Panc1 (cell line): ENCODE measurements at regions not wholly inside any gene's neighbourhood (a gene's known extent, or its start where the extent isn't known, plus 50 kb on each side); places are given as distances from the start of the nearest gene placed in this dataset.

ENCODE experiments used
- POLR2AphosphoS5 ChIP-seq: IDR thresholded peaks from 2 replicates; pipeline ENCODE4 v1.6.1; 2012; ENCODE audit warnings: mild to moderate bottlenecking, low read depth, low read length, moderate library complexity
- SIN3A ChIP-seq: IDR thresholded peaks from 2 replicates; pipeline ENCODE4 v1.6.1; 2012; ENCODE audit warnings: low read depth, mild to moderate bottlenecking, low read length, moderate library complexity, borderline replicate concordance; ENCODE audit not compliant: insufficient read depth
- TF ChIP-seq, protein P1 (sequence below): fragments of 450-650 bp; IDR thresholded peaks from 2 replicates; pipeline ENCODE4 v1.5.1; 2017; ENCODE audit warnings: mild to moderate bottlenecking

- TF ChIP-seq, protein P1, sequence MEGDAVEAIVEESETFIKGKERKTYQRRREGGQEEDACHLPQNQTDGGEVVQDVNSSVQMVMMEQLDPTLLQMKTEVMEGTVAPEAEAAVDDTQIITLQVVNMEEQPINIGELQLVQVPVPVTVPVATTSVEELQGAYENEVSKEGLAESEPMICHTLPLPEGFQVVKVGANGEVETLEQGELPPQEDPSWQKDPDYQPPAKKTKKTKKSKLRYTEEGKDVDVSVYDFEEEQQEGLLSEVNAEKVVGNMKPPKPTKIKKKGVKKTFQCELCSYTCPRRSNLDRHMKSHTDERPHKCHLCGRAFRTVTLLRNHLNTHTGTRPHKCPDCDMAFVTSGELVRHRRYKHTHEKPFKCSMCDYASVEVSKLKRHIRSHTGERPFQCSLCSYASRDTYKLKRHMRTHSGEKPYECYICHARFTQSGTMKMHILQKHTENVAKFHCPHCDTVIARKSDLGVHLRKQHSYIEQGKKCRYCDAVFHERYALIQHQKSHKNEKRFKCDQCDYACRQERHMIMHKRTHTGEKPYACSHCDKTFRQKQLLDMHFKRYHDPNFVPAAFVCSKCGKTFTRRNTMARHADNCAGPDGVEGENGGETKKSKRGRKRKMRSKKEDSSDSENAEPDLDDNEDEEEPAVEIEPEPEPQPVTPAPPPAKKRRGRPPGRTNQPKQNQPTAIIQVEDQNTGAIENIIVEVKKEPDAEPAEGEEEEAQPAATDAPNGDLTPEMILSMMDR: no peak
- TF ChIP-seq SIN3A (no peak), POLR2AphosphoS5 (no peak)
Observed at GRCh38 chr6:169366258-169366901, 112.7 kb upstream of the THBS2 start.
